ENCODE measurements at regions not wholly inside any gene's neighbourhood (a gene's known extent, or its start where the extent isn't known, plus 50 kb on each side); places are given as distances from the start of the nearest gene placed in this dataset.
"Not testable (repeated sequence)": the region's sequence is repeated elsewhere in the genome, so short reads cannot be mapped to it uniquely, and the experiment has no call there.

- DNase-seq = no peak
These were observed 249.9 kb downstream of the SHOX2 start for GRCh38 chr3:157856078-157856939.

- not testable (repeated sequence) for DNase-seq
These were observed 260.4 kb downstream of the SHOX2 start for GRCh38 chr3:157845839-157846238.

GRCh38 chr3:157844800-157845565 lies 261.2 kb downstream of the SHOX2 start:
- DNase-seq = no peak

GRCh38 chr3:157844216-157844615 lies 262.0 kb downstream of the SHOX2 start:
- DNase-seq = no peak

GRCh38 chr3:157841029-157841428 lies 265.2 kb downstream of the SHOX2 start:
- DNase-seq = no peak

GRCh38 chr3:157840564-157840963 lies 265.7 kb downstream of the SHOX2 start:
- DNase-seq = no peak

GRCh38 chr3:157838457-157838856 lies 267.8 kb downstream of the SHOX2 start:
- DNase-seq = no peak

GRCh38 chr3:157837336-157837735 lies 268.9 kb downstream of the SHOX2 start:
- no peak for DNase-seq

- no peak for DNase-seq
These were observed 270.2 kb downstream of the SHOX2 start for GRCh38 chr3:157836022-157836421.

- DNase-seq = no peak
These were observed 273.6 kb downstream of the SHOX2 start for GRCh38 chr3:157832588-157832987.

GRCh38 chr3:157830556-157831236 lies 275.5 kb downstream of the SHOX2 start:
- DNase-seq = no peak

- no peak for DNase-seq
These were observed 276.4 kb downstream of the SHOX2 start for GRCh38 chr3:157829786-157830185.

GRCh38 chr3:157824281-157824680 lies 281.9 kb downstream of the SHOX2 start:
- no peak for DNase-seq

GRCh38 chr3:157823050-157823449 lies 283.2 kb downstream of the SHOX2 start:
- DNase-seq = no peak

- no peak for DNase-seq
These were observed 286.1 kb downstream of the SHOX2 start for GRCh38 chr3:157820157-157820517.

- no peak for DNase-seq
These were observed 286.7 kb downstream of the SHOX2 start for GRCh38 chr3:157819270-157820156.

- DNase-seq = no peak
These were observed 289.3 kb downstream of the SHOX2 start for GRCh38 chr3:157816896-157817295.

- DNase-seq = no peak
These were observed 289.9 kb downstream of the SHOX2 start for GRCh38 chr3:157816296-157816695.

GRCh38 chr3:157815739-157816138 lies 290.5 kb downstream of the SHOX2 start:
- no peak for DNase-seq

- DNase-seq = no peak
These were observed 295.1 kb downstream of the SHOX2 start for GRCh38 chr3:157810924-157811718.

GRCh38 chr3:157807280-157807679 lies 298.9 kb downstream of the SHOX2 start:
- DNase-seq = no peak

- no peak for DNase-seq
These were observed 300.7 kb downstream of the SHOX2 start for GRCh38 chr3:157805538-157805937.
